ENCODE measurements at regions not wholly inside any gene's neighbourhood (a gene's known extent, or its start where the extent isn't known, plus 50 kb on each side); places are given as distances from the start of the nearest gene placed in this dataset.

- Histone ChIP-seq H3K4me1 (ENCODE audit: low read length) (peaks cover 22% of the 10 kb centered on the region), H3K9ac (ENCODE audit: low read length) (no peak overlapping the region), H3K27ac (ENCODE audit: low read length) (no peak overlapping the region), H3K79me2 (ENCODE audit: low read length) (no peaks in the 10 kb centered on the region), H2AFZ (ENCODE audit: low read length) (no peak overlapping the region), H3K27me3 (ENCODE audit: low read length) (no peaks in the 10 kb centered on the region), H4K20me1 (ENCODE audit: insufficient read depth, low read depth, low read length) (no peaks in the 10 kb centered on the region), H3K9me2 (replicated peaks; ENCODE audit: insufficient read depth, low read length) (no peaks in the 10 kb centered on the region), H3K4me3 (ENCODE audit: low read length) (no peak overlapping the region), H3K4me2 (ENCODE audit: low read depth, low read length, poor library complexity, severe bottlenecking) (no peak overlapping the region), H3K9me3 (ENCODE audit: low read length) (no peaks in the 10 kb centered on the region), H3K36me3 (ENCODE audit: insufficient read depth, low read length) (no peaks in the 10 kb centered on the region)
- no peak for DNase-seq
Observed at GRCh38 chr14:96744262-96744661, 52.9 kb upstream of the VRK1 start.

GRCh38 chr14:96745500-96746051, 51.6 kb upstream of the VRK1 start:
- H3K36me3 ChIP-seq (ENCODE audit: insufficient read depth, low read length) = no peaks in the 10 kb centered on the region
- H3K4me2 ChIP-seq (ENCODE audit: low read depth, low read length, poor library complexity, severe bottlenecking) = no peak overlapping the region
- no peaks in the 10 kb centered on the region for H3K27me3 ChIP-seq (ENCODE audit: low read length)
- no peaks in the 10 kb centered on the region for H3K9me3 ChIP-seq (ENCODE audit: low read length)
- H3K27ac ChIP-seq (ENCODE audit: low read length) = no peak overlapping the region
- peaks cover 21% of the 10 kb centered on the region for H3K4me1 ChIP-seq (ENCODE audit: low read length)
- H4K20me1 ChIP-seq (ENCODE audit: insufficient read depth, low read depth, low read length) = no peaks in the 10 kb centered on the region
- no peak overlapping the region for H3K9ac ChIP-seq (ENCODE audit: low read length)
- no peak overlapping the region for H3K4me3 ChIP-seq (ENCODE audit: low read length)
- no peak overlapping the region for H2AFZ ChIP-seq (ENCODE audit: low read length)
- no peaks in the 10 kb centered on the region for H3K79me2 ChIP-seq (ENCODE audit: low read length)
- no peaks in the 10 kb centered on the region for H3K9me2 ChIP-seq (replicated peaks; ENCODE audit: insufficient read depth, low read length)
- no peak for DNase-seq

DNA sequence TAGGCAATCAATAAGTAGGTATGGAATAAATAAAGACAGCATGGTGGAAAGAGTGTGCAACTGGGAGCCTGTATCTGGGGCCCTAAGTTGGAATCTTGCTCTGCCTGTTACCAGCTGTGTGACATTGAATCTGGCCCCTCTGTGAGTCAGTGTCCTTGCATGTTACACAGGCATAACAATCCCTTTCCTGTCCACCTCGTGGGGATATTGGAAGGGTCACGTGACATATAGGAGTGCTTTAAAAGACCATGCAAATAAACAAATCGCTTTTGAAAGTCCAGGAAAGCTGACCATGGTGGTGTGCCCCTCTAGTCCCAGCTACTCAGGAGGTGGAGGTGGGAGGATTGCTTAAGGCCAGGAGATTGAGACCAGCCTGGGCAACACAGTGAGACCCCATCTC, 51.1 kb upstream of the VRK1 start:
- H3K9me3 ChIP-seq (ENCODE audit: low read length) = no peaks in the 10 kb centered on the region
- H3K4me3 ChIP-seq (ENCODE audit: low read length) = no peak overlapping the region
- no peaks in the 10 kb centered on the region for H3K36me3 ChIP-seq (ENCODE audit: insufficient read depth, low read length)
- H3K4me1 ChIP-seq (ENCODE audit: low read length) = peaks cover 16% of the 10 kb centered on the region
- H3K9me2 ChIP-seq (replicated peaks; ENCODE audit: insufficient read depth, low read length) = no peaks in the 10 kb centered on the region
- no peak for DNase-seq
- H3K27me3 ChIP-seq (ENCODE audit: low read length) = no peaks in the 10 kb centered on the region
- H3K79me2 ChIP-seq (ENCODE audit: low read length) = no peaks in the 10 kb centered on the region
- no peaks in the 10 kb centered on the region for H4K20me1 ChIP-seq (ENCODE audit: insufficient read depth, low read depth, low read length)
- no peak overlapping the region for H3K9ac ChIP-seq (ENCODE audit: low read length)
- H3K4me2 ChIP-seq (ENCODE audit: low read depth, low read length, poor library complexity, severe bottlenecking) = no peak overlapping the region
- no peak overlapping the region for H2AFZ ChIP-seq (ENCODE audit: low read length)
- H3K27ac ChIP-seq (ENCODE audit: low read length) = no peak overlapping the region

- H3K9ac ChIP-seq (ENCODE audit: low read length) = no peak overlapping the region
- no peaks in the 10 kb centered on the region for H3K36me3 ChIP-seq (ENCODE audit: insufficient read depth, low read length)
- H4K20me1 ChIP-seq (ENCODE audit: insufficient read depth, low read depth, low read length) = no peaks in the 10 kb centered on the region
- H3K4me3 ChIP-seq (ENCODE audit: low read length) = no peak overlapping the region
- no peak overlapping the region for H3K27ac ChIP-seq (ENCODE audit: low read length)
- H3K4me1 ChIP-seq (ENCODE audit: low read length) = peaks cover 10% of the 10 kb centered on the region
- no peak overlapping the region for H3K4me2 ChIP-seq (ENCODE audit: low read depth, low read length, poor library complexity, severe bottlenecking)
- no peaks in the 10 kb centered on the region for H3K79me2 ChIP-seq (ENCODE audit: low read length)
- H3K9me3 ChIP-seq (ENCODE audit: low read length) = no peaks in the 10 kb centered on the region
- no peak overlapping the region for H2AFZ ChIP-seq (ENCODE audit: low read length)
- no peaks in the 10 kb centered on the region for H3K27me3 ChIP-seq (ENCODE audit: low read length)
- H3K9me2 ChIP-seq (replicated peaks; ENCODE audit: insufficient read depth, low read length) = no peaks in the 10 kb centered on the region
- DNase-seq = no peak
Observed at GRCh38 chr14:96747006-96747405, 50.2 kb upstream of the VRK1 start.
